ENCODE measurements at regions not wholly inside any gene's neighbourhood (a gene's known extent, or its start where the extent isn't known, plus 50 kb on each side); places are given as distances from the start of the nearest gene placed in this dataset.

DNA sequence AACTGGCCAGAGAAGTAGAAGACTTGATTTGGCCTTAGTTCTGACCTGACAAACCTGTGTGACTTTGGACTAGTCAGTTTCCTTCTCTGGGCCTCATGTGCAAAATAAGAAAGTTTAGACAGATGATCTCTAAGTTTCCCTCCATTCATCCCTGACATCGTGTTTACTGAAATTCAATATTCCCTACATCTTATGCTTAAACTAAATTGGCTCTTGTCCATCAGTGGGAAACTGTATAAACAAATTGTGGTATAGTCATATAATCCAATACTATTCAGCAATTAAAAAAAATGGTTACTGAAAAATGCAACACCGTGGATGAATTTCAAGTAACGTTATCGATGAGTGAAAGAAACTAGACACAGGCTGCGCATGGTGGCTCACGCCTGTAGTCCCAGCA lies 64.4 kb upstream of the HRH1 start:
- H3K27me3 ChIP-seq = no peaks in the 10 kb centered on the region
- no peaks in the 10 kb centered on the region for H3K36me3 ChIP-seq (replicated peaks in 1 of 2; ENCODE audit: insufficient read depth in 1 of 2, low read depth in 2 of 2)
- no peaks in the 10 kb centered on the region for H3K9me3 ChIP-seq
- TF ChIP-seq, protein P1, sequence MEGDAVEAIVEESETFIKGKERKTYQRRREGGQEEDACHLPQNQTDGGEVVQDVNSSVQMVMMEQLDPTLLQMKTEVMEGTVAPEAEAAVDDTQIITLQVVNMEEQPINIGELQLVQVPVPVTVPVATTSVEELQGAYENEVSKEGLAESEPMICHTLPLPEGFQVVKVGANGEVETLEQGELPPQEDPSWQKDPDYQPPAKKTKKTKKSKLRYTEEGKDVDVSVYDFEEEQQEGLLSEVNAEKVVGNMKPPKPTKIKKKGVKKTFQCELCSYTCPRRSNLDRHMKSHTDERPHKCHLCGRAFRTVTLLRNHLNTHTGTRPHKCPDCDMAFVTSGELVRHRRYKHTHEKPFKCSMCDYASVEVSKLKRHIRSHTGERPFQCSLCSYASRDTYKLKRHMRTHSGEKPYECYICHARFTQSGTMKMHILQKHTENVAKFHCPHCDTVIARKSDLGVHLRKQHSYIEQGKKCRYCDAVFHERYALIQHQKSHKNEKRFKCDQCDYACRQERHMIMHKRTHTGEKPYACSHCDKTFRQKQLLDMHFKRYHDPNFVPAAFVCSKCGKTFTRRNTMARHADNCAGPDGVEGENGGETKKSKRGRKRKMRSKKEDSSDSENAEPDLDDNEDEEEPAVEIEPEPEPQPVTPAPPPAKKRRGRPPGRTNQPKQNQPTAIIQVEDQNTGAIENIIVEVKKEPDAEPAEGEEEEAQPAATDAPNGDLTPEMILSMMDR (IDR thresholded peaks at IDR 0.05) = no peak
- TF ChIP-seq POLR2A (IDR thresholded peaks at IDR 0.05) = no peak
- H3K4me3 ChIP-seq = no peak overlapping the region
- no peaks in the 10 kb centered on the region for H3K4me1 ChIP-seq
- DNase-seq = no peak
- 73 to 76% methylated on average over 6 of the region's 6 CpGs for WGBS, 2 donors
- ATAC-seq = no peak
- H3K27ac ChIP-seq = no peak overlapping the region
- intact Hi-C loops (cut with DNase I) = no loop called here

DNA sequence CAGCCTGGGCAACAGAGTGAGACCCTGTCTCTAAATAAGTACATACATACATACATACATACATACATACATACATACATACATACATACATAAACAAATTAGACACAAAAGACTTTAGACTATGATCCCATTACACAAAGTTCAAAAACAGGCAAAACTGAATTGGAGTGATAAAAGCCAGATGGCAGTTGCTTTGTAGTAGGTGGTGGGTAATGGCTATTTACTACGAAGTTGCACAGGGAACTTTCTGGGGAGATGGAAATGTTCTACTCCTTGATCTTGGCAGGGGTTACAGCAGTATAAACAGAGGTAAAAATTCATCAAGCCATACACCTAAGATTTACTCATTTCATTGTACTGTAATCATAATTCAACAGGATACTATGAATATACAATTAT lies 63.7 kb upstream of the HRH1 start:
- TF ChIP-seq, protein P1 (IDR thresholded peaks at IDR 0.05) = no peak
- TF ChIP-seq POLR2A (IDR thresholded peaks at IDR 0.05) = no peak
- H3K27ac ChIP-seq = no peak overlapping the region
- intact Hi-C loops (cut with DNase I) = no loop called here

DNA sequence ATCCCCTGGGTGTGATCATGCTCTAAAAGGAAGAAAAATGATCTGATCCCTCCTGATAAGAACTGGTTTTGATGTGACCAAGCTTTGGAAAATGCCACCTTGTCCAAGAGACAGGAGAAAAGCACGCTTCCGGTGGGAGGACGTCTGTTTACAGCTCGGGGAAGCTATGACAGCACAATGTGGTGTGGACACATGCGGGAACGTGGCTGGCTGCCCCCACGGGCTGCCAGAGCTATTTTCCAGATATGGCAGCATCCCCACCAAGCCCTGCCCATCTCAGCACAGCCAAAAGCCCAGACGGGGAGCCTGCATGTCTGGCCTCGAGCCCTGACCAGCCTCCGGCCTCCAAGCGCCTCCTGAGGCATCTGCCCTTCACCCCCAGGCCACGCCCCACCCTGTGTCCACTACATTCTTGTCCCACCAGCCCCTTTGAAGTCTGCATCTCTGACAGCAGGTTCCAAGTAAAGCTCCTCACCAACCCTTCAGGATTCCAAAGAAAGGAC lies 63.2 kb upstream of the HRH1 start:
- no peak for DNase-seq
- intact Hi-C loops (cut with DNase I) = no loop called here
- ATAC-seq = no peak

More for the DNA sequence above, 63.7 kb upstream of the HRH1 start:
- no peaks in the 10 kb centered on the region for H3K36me3 ChIP-seq (replicated peaks in 1 of 2; ENCODE audit: insufficient read depth in 1 of 2, low read depth in 2 of 2)
- ATAC-seq = no peak
- H3K27me3 ChIP-seq = no peaks in the 10 kb centered on the region
- H3K4me3 ChIP-seq = no peak overlapping the region
- no peak for DNase-seq
- H3K4me1 ChIP-seq = no peaks in the 10 kb centered on the region
- WGBS, 2 donors = 31 to 44% methylated on average over 1 of the region's 1 CpG
- H3K9me3 ChIP-seq = no peaks in the 10 kb centered on the region

DNA sequence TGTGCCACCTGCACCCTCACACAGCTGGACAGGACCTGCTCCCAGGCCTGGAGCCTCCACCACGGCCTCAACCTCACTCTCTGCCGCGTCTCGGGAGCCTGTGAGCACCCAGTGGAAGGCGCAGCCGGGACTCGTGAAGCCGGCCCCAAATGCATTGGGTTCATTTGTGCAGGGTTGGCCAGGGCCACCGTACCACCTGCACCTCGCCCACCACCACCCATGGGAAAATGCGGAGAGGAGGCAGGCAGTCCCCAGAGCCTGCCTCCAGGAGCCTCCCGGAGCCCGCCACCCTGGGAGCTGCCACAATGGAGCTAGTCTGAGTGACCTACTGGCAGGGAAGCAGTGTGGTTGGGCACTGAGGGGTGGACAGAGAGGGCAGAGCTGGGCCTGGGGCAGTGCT lies 62.5 kb upstream of the HRH1 start:
- TF ChIP-seq, protein P1 (IDR thresholded peaks at IDR 0.05) = no peak
- no peak for TF ChIP-seq POLR2A (IDR thresholded peaks at IDR 0.05)
- no peaks in the 10 kb centered on the region for H3K27me3 ChIP-seq
- DNase-seq (no peak), ATAC-seq (no peak)
- 81 to 86% methylated on average over 11 of the region's 13 CpGs for WGBS, 2 donors
- no peaks in the 10 kb centered on the region for H3K36me3 ChIP-seq (replicated peaks in 1 of 2; ENCODE audit: insufficient read depth in 1 of 2, low read depth in 2 of 2)
- no peak overlapping the region for H3K4me3 ChIP-seq
- H3K4me1 ChIP-seq = no peaks in the 10 kb centered on the region
- no peak overlapping the region for H3K27ac ChIP-seq
- intact Hi-C loops (cut with DNase I) = no loop called here
- H3K9me3 ChIP-seq = no peaks in the 10 kb centered on the region

More for the DNA sequence above, 63.2 kb upstream of the HRH1 start:
- TF ChIP-seq, protein P1 (IDR thresholded peaks at IDR 0.05) = no peak
- no peak for TF ChIP-seq POLR2A (IDR thresholded peaks at IDR 0.05)
- H3K9me3 ChIP-seq = no peaks in the 10 kb centered on the region
- no peaks in the 10 kb centered on the region for H3K4me1 ChIP-seq
- no peaks in the 10 kb centered on the region for H3K36me3 ChIP-seq (replicated peaks in 1 of 2; ENCODE audit: insufficient read depth in 1 of 2, low read depth in 2 of 2)
- WGBS, 2 donors = 54 to 66% methylated on average over 10 to 12 of the region's 12 CpGs
- no peak overlapping the region for H3K4me3 ChIP-seq
- no peak overlapping the region for H3K27ac ChIP-seq
- no peaks in the 10 kb centered on the region for H3K27me3 ChIP-seq

DNA sequence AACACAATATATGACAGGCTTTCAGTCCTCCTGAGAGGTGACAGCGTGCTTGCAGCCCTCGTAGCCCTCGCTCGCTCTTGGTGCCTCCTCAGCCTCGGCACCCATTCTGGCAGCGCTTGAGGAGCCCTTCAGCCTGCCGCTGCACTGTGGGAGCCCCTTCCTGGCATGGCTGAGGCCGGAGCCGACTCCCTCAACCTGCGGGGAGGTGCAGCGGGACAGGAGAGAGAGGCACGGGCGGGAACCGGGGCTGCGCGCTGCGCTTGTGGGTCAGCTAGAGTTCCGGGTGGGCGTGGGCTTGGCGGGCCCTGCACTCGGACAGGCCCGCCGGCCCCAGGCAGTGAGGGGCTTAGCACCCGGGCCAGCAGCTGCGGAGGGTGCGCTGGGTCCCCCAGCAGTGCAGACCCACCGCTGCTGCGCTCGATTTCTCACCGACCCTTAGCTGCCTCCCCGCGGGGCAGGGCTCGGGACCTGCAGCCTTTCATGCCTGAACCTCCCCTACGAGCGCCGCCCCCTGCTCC lies 60.4 kb upstream of the HRH1 start:
- H3K4me1 ChIP-seq = no peaks in the 10 kb centered on the region
- H3K27me3 ChIP-seq = no peaks in the 10 kb centered on the region
- 81 to 86% methylated on average over 11 to 34 of the region's 36 CpGs for WGBS, 2 donors
- no peak for DNase-seq
- intact Hi-C loops (cut with DNase I) = no loop called here
- no peak overlapping the region for H3K4me3 ChIP-seq
- ATAC-seq = no peak
- TF ChIP-seq, protein P1 (IDR thresholded peaks at IDR 0.05) = no peak
- no peak for TF ChIP-seq POLR2A (IDR thresholded peaks at IDR 0.05)
- H3K36me3 ChIP-seq (replicated peaks in 1 of 2; ENCODE audit: insufficient read depth in 1 of 2, low read depth in 2 of 2) = no peaks in the 10 kb centered on the region
- no peak overlapping the region for H3K27ac ChIP-seq
- no peaks in the 10 kb centered on the region for H3K9me3 ChIP-seq

All from body of pancreas (tissue), 4 donors.